GM13977 (cell line): ENCODE measurements at regions not wholly inside any gene's neighbourhood (a gene's known extent, or its start where the extent isn't known, plus 50 kb on each side); places are given as distances from the start of the nearest gene placed in this dataset.

ENCODE experiments used
- DNase-seq: peaks from one replicate; pipeline ENCODE4 v3.0.0; 2012; ENCODE audit warnings: low spot score
- CTCF ChIP-seq: IDR thresholded peaks from 2 replicates; pipeline ENCODE4 v1.5.1; 2012; ENCODE audit warnings: mild to moderate bottlenecking, control low read depth; ENCODE audit not compliant: insufficient read depth; ENCODE audit errors: extremely low read depth, missing control alignments
- in situ Hi-C: fragments of 300-500 bp; cut with MboI; formaldehyde crosslinking; loops from one replicate; pipeline ENCODE4 v1.12.0; 2022; ENCODE audit warnings: low sequenced_read_pairs, low pct_unique_long_range_greater_than_20kb, mixed read lengths, inconsistent platforms; ENCODE audit not compliant: unreplicated experiment

- no peak for TF ChIP-seq CTCF
- no peak for DNase-seq
- in situ Hi-C loops: no loop called here
These were observed 524.2 kb upstream of the CHAC2 start for GRCh38 chr2:53243430-53243829.

- TF ChIP-seq CTCF: no peak
- no peak for DNase-seq
- in situ Hi-C loops: no loop called here
These were observed 525.5 kb upstream of the CHAC2 start for GRCh38 chr2:53242090-53242489.

- no peak for DNase-seq
- no peak for TF ChIP-seq CTCF
- in situ Hi-C loops: no loop called here
These were observed 531.6 kb upstream of the CHAC2 start for GRCh38 chr2:53235836-53236582.

GRCh38 chr2:53234548-53234903 lies 533.1 kb upstream of the CHAC2 start:
- in situ Hi-C loops: no loop called here
- TF ChIP-seq CTCF: no peak
- no peak for DNase-seq

GRCh38 chr2:53233759-53234547 lies 533.7 kb upstream of the CHAC2 start:
- no peak for DNase-seq
- TF ChIP-seq CTCF: no peak
- in situ Hi-C loops: no loop called here

- in situ Hi-C loops: no loop called here
- DNase-seq: no peak
- no peak for TF ChIP-seq CTCF
These were observed 535.7 kb upstream of the CHAC2 start for GRCh38 chr2:53231908-53232307.
